RCC 7860 (cell line): ENCODE measurements at regions not wholly inside any gene's neighbourhood (a gene's known extent, or its start where the extent isn't known, plus 50 kb on each side); places are given as distances from the start of the nearest gene placed in this dataset.
"Not testable (repeated sequence)": the region's sequence is repeated elsewhere in the genome, so short reads cannot be mapped to it uniquely, and the experiment has no call there.

Experiments used
- DNase-seq: peaks from one replicate; pipeline ENCODE4 v3.0.0-alpha.2; 2015; ENCODE audit warnings: low spot score
- FAIRE-seq: peaks from 2 replicates; lab custom pipeline; 2012; peaks lifted over from hg19 to GRCh38; lab: Jason Lieb, UNC

DNA sequence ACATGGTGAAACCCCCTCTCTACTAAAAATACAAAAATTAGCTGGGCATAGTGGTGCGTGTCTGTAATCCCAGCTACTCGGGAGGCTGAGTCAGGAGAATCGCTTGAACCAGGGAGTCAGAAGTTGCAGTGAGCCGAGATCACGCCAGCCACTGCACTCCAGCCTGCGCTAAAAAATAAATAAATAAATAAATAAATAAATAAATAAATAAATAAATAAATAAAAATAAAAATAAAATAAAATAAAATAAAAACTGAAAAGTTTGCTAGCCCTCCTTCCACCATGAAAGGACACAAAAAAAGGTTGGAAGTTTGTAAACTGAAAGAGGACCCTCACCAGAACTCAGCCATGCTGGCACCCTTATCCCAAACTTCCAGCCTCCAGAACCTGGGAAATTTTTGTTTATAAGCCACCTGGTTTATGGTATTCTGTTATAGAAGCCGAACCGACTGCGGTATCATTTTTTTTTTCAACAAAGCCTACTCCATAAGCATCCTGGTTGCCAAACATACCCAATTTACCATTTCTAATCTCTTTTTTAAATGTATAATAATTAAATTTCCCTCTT is 448.2 kb downstream of the SEMA3D start:
- DNase-seq: no peak
- FAIRE-seq: no peak

DNA sequence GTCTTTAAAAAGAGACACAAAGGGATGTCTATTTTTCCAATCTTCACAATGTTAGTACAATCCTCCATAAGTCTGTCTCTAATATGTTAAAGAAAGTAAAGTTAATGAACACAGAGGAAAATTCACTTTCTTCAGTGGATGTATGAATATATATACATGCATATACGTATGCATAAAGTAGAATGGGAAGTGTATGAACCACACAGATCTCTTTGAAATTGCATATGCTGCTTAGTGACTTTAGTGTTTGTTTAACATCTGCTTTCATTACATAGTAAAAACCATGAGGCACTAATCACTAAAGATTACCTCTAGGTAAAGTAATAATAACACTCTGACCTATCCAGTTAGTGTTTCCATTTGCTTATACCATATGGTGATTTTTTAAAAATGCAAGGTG is 451.2 kb downstream of the SEMA3D start:
- DNase-seq (no peak), FAIRE-seq (no peak)

DNA sequence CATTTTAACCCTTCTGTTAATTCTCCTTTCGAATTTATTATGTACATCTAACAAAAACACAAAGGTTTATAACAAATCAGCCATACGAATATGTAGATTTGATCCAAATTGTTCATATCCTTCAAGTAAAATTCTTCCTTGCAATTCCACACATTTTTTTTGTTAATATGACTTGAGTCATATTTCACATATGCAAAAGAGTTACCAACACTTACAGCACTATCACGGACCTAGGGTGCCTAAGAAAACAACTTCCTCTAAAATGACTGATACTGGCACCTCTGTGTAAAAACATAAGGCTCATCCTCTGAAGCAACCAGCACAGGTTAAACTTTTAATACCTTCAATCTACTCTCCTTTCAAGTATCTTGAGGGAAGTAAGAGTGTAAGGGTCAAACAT is 451.8 kb downstream of the SEMA3D start:
- FAIRE-seq (no peak), DNase-seq (no peak)

DNA sequence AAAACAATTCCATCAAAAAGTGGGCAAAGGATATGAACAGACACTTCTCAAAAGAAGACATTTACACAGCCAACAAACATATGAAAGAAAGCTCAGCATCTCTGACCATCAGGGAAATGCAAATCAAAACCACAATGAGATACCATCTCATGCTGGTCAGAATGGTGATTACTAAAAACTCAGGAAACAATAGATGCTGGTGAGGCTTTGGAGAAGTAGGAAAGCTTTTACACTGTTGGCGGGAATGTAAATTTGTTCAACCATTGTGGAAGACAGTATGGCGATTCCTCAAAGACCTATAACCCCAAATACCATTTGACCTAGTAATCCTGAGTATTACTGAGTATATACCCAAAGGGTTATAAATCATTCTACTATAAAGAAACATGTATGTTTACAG is 452.9 kb downstream of the SEMA3D start:
- DNase-seq, FAIRE-seq: not testable (repeated sequence)

DNA sequence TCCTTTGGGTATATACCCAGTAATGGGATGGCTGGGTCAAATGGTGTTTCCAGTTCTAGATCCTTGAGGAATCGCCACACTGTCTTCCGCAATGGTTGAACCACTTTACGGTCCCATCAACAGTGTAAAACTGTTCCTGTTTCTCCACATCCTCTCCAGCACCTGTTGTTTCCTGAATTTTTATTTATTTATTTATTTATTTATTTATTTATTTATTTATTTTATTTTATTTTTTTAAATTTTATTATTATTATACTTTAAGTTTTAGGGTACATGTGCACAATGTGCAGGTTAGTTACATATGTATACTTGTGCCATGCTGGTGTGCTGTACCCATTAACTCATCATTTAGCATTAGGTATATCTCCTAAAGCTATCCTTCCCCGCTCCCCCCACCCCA is 456.0 kb downstream of the SEMA3D start:
- FAIRE-seq, DNase-seq: not testable (repeated sequence)

GRCh38 chr7:84729284-84729683 is 457.6 kb downstream of the SEMA3D start:
- DNase-seq: peak; percentile 20
- no peak for FAIRE-seq

DNA sequence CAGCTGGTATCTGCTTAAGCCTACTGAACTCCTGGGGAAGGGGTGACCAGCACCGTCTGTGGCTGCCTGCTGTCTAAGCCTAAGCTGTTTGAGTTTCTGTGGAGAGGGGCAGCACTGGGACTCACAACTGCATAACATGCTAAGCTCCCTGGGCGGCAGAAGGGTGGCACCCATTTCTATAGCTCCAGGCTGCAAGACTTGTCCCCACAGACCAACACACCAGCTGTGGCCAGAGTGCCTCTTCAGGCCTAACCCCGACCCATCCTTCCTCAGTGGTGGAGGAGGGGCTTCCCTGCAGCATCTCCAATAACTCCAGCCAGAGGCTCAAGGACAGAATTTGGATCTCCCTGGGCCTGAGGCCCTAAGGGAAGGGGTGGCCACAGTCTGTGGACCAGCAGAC is 464.1 kb downstream of the SEMA3D start:
- DNase-seq (no peak), FAIRE-seq (no peak)

DNA sequence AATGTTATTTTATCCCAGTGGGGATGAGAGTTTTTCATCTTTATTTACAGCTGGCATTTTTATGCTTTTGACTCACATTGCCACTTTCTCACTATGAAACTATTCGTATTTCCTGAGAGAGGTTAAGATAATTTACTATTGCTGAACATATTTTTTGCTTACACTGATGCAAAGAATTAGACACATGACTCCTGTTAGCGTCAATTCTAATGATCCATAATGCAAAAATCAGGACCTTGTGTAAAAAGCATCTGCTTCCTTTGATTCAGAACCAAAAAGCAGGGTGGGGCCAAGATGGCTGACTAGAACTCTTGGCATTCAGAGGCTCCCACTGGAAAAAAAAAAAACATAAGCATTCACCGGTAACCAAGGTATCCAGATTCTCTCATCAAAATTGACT is 464.8 kb downstream of the SEMA3D start:
- DNase-seq (no peak), FAIRE-seq (no peak)

DNA sequence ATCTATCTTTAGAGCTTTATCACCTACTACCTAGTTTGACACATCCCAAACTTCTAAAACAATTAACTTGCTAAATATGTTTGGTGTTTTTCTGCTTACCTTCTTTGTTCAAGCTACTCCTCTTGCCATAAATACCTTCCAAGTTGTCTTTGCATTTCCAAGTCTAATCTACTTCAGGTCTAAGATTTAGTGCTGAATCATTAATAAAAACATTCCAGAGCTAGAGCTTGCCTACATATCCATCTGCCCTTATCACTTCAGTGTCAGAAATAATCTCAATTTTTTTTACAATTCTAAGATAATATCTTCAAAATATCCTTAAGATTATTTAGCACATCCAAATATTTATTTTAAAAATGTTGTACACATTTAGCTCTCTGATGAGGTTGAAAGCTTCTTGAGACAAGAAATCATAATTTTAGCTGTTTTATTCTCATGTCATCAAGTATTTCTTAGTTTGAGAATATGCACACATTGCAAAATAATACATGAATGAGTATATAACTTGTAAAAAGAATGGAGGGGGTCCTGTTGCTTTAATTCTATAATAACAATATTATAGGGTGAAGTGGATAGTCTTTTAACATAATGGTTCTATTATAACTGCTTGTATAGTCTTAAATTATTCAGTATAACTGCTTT is 466.3 kb downstream of the SEMA3D start:
- DNase-seq (no peak), FAIRE-seq (no peak)

DNA sequence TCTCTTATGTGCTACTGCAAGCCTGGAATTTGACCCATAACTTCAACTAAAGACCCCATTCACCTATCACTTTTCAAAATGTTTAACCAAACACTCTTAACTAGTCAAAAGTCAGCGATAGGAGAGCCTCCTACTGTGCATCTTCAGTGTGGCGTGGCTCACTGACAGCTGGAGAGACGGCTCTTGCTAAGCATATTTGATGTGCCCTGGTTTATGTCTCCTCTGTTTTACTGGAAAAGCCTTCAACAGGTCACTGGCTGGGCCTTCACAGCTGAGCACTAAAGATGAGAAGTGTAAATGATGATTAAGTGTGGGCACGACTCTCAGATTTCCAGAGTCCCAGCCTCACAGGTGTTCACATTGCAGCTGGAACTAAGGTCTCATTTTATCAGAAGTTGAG is 472.1 kb downstream of the SEMA3D start:
- no peak for FAIRE-seq
- no peak for DNase-seq

DNA sequence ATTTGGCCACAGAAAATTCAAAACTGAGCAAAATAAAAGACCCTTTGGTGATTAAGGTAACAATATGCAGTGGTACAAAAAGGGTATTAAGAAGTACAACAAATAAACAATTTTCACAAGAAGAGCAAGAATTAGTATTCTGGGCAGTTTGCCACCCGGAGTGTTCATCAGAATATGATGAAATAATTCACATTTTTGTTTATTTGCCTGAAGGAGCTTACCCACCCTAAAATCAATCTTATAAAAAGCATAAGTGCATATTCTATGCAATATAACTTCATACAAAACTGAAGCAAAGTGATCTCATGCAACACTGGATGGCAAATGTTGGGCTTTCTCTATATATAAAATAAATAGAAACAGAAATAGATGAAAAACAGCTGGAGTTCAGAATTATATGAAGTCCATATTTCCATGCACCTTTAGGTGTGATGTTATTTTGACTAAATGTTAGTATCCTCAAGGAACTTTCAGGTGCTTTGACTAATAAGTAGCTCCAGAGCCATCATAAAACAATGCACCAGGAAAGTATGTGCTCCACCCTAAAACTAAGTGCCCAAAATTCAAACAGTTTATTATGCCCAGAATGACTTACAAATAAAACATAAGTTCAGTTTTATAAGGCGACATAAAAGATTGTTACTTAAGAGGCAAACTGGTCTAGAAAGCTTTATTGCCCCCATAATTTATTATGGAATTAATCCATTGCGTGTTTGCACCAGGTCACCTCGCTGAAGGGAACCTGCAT is 474.3 kb downstream of the SEMA3D start:
- FAIRE-seq (no peak), DNase-seq (no peak)

GRCh38 chr7:84710538-84710937 is 476.3 kb downstream of the SEMA3D start:
- FAIRE-seq: not testable (repeated sequence)

GRCh38 chr7:84705706-84706105 is 481.1 kb downstream of the SEMA3D start:
- FAIRE-seq: peak; percentile 64
- peak; percentile 50 for DNase-seq

More at GRCh38 chr7:84710538-84710937, 476.3 kb downstream of the SEMA3D start:
- not testable (repeated sequence) for DNase-seq

- DNase-seq: no peak
- no peak for FAIRE-seq
Measured at GRCh38 chr7:84705079-84705478, 481.8 kb downstream of the SEMA3D start.

DNA sequence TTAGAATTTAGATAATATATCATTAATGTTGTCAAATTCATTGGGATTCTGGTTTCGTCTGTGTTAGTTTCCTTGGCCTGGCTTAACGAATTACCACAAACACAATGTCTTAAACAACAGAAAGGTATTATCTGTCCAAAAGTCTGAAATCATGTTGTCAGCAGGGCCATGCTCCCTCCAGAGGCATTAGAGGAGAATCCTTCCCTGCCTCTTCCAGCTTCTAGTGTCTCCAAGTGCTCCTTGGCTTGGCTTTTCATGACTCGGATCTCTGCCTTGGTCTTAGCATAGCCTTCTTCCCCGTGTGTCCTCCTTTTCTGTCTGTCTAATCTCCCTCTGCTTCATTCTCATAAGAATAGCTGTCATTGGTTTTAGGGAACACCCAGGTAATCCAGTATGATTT is 482.5 kb downstream of the SEMA3D start:
- FAIRE-seq (no peak), DNase-seq (no peak)

GRCh38 chr7:84701524-84702306 is 485.1 kb downstream of the SEMA3D start:
- FAIRE-seq (peak; percentile 85), DNase-seq (peak; percentile 91)

- DNase-seq (no peak), FAIRE-seq (peak; percentile 40)
Measured at GRCh38 chr7:84700563-84701370, 486.1 kb downstream of the SEMA3D start.

GRCh38 chr7:84697506-84697905 is 489.4 kb downstream of the SEMA3D start:
- peak; percentile 91 for DNase-seq
- peak; percentile 87 for FAIRE-seq

DNA sequence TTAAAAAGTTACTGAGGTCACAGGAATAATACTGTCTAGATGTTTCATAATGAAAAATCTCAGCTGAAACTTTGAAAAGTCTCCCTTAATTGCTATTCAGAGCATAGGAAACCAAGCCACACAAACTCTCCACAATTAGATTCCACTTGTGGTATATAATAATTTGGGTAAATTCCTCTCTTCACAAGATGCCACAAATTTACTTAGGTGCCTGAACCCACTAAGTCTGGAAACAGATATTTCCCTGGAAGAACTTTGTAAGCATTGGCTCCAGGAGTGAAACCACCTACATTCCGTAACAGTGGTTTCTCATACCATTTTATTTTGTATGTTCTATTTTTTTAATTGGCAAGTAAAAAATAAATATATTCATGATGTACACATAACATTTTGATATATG is 493.4 kb downstream of the SEMA3D start:
- FAIRE-seq: no peak

GRCh38 chr7:84688671-84689070 is 494.1 kb upstream of the SEMA3A start:
- FAIRE-seq: no peak

More for the DNA sequence above, 493.4 kb downstream of the SEMA3D start:
- no peak for DNase-seq

More at GRCh38 chr7:84688671-84689070, 494.1 kb upstream of the SEMA3A start:
- no peak for DNase-seq
